Neural cell (in vitro differentiated cells): ENCODE measurements at regions not wholly inside any gene's neighbourhood (a gene's known extent, or its start where the extent isn't known, plus 50 kb on each side); places are given as distances from the start of the nearest gene placed in this dataset.

Experiments
- H2AFZ ChIP-seq: fragments of 200-600, 300-800 bp; sonication (generic), shearing (Covaris generic); 2 replicates; pipeline ENCODE4 v1.6.0; 2014; ENCODE audit warnings: low read depth, mild to moderate bottlenecking, antibody characterized with exemption, low read length, moderate library complexity
- H3F3A ChIP-seq: fragments of 200-600 bp; shearing (Covaris generic); 2 replicates; pipeline ENCODE4 v1.6.1; 2016; ENCODE audit warnings: mild to moderate bottlenecking, moderate library complexity, mixed read lengths, antibody characterized with exemption, low read length; ENCODE audit not compliant: insufficient read depth, poor library complexity, severe bottlenecking
- H3K27ac ChIP-seq: fragments of 200-600, 300-800 bp; sonication (generic), shearing (Covaris generic); 2 replicates; pipeline ENCODE4 v1.5.1; 2014; ENCODE audit warnings: mild to moderate bottlenecking, low read length, moderate library complexity
- H3K27me3 ChIP-seq: fragments of 300-800, 200-600 bp; sonication (generic), shearing (Covaris generic); 2 replicates; pipeline ENCODE4 v1.6.0; 2014; ENCODE audit warnings: mild to moderate bottlenecking, low read depth, low read length, moderate library complexity; ENCODE audit not compliant: insufficient read depth
- H3K36me3 ChIP-seq: fragments of 300-800, 200-600 bp; sonication (generic), shearing (Covaris generic); 2 replicates; pipeline ENCODE4 v1.5.1; 2014; ENCODE audit warnings: mild to moderate bottlenecking, antibody characterized with exemption, low read length, moderate library complexity; ENCODE audit not compliant: insufficient read depth
- H3K4me2 ChIP-seq: fragments of 300-800, 200-600 bp; sonication (generic), shearing (Covaris generic); 2 replicates; pipeline ENCODE4 v1.6.0; 2014; ENCODE audit warnings: mild to moderate bottlenecking, low read length
- H3K4me3 ChIP-seq: fragments of 300-800, 200-600 bp; sonication (generic), shearing (Covaris generic); 2 replicates; pipeline ENCODE4 v1.5.1; 2014; ENCODE audit warnings: mild to moderate bottlenecking, low read length, moderate library complexity
- H3K79me2 ChIP-seq: fragments of 200-600 bp; shearing (Covaris generic); replicated peaks from 2 replicates; pipeline ENCODE4 v1.6.0; 2014; ENCODE audit warnings: mild to moderate bottlenecking, low read length, moderate library complexity; ENCODE audit not compliant: insufficient read depth
- H3K9ac ChIP-seq: fragments of 300-800, 200-600 bp; sonication (generic), shearing (Covaris generic); 2 replicates; pipeline ENCODE4 v1.6.1; 2016; ENCODE audit warnings: mild to moderate bottlenecking, low read length, mixed read lengths
- H3K9me2 ChIP-seq: fragments of 200-600 bp; shearing (Covaris generic); 2 replicates; pipeline ENCODE4 v1.6.1; 2016; ENCODE audit warnings: mild to moderate bottlenecking, low read length, mixed read lengths; ENCODE audit not compliant: insufficient read depth
- H3K9me3 ChIP-seq: fragments of 200-600, 300-800 bp; sonication (generic), shearing (Covaris generic); 2 replicates; pipeline ENCODE4 v1.6.1; 2016; ENCODE audit warnings: mild to moderate bottlenecking, mixed run types, low read length, moderate library complexity, mixed read lengths
- H4K20me1 ChIP-seq: fragments of 200-600 bp; shearing (Covaris generic); 2 replicates; pipeline ENCODE4 v1.6.1; 2016; ENCODE audit warnings: mild to moderate bottlenecking, mixed run types; ENCODE audit not compliant: insufficient read depth
- EP300 ChIP-seq: fragments of 450-650 bp; conservative IDR thresholded peaks from 2 replicates; pipeline ENCODE4 v1.6.1; 2014; ENCODE audit warnings: antibody characterized with exemption, mild to moderate bottlenecking, moderate library complexity; ENCODE audit not compliant: poor library complexity, severe bottlenecking
- EZH2 ChIP-seq: fragments of 200-600, 300-800 bp; shearing (Covaris generic), sonication (generic); IDR thresholded peaks from 2 replicates; pipeline ENCODE4 v1.6.1; 2014; ENCODE audit warnings: antibody characterized with exemption, low read length, borderline replicate concordance, mild to moderate bottlenecking; ENCODE audit not compliant: insufficient read depth, poor library complexity, severe bottlenecking
- MXI1 ChIP-seq: fragments of 450-650 bp; conservative IDR thresholded peaks from 2 replicates; pipeline ENCODE4 v1.6.1; 2014; ENCODE audit warnings: antibody characterized with exemption, mild to moderate bottlenecking; ENCODE audit not compliant: poor library complexity, severe bottlenecking
- POLR2AphosphoS5 ChIP-seq: IDR thresholded peaks from 2 replicates; pipeline ENCODE4 v1.6.1; 2012
- RAD21 ChIP-seq: fragments of 450-650 bp; conservative IDR thresholded peaks from 2 replicates; pipeline ENCODE4 v1.6.1; 2014; ENCODE audit warnings: antibody characterized with exemption, mild to moderate bottlenecking, moderate library complexity
- SMC3 ChIP-seq: fragments of 450-650 bp; conservative IDR thresholded peaks from 2 replicates; pipeline ENCODE4 v1.6.1; 2014; ENCODE audit warnings: antibody characterized with exemption, mild to moderate bottlenecking, moderate library complexity; ENCODE audit not compliant: poor library complexity
- TAF1 ChIP-seq: IDR thresholded peaks from 2 replicates; pipeline ENCODE4 v1.6.1; 2012; ENCODE audit warnings: low read depth
- TF ChIP-seq, protein P1 (sequence below): fragments of 450-650 bp; IDR thresholded peaks from 2 replicates; pipeline ENCODE4 v1.5.1; 2014; ENCODE audit warnings: antibody characterized with exemption, mild to moderate bottlenecking, moderate library complexity; ENCODE audit not compliant: poor library complexity, severe bottlenecking
- TF ChIP-seq, protein P2 (sequence below): IDR thresholded peaks from 2 replicates; pipeline ENCODE4 v1.6.1; 2012; ENCODE audit warnings: borderline replicate concordance

DNA sequence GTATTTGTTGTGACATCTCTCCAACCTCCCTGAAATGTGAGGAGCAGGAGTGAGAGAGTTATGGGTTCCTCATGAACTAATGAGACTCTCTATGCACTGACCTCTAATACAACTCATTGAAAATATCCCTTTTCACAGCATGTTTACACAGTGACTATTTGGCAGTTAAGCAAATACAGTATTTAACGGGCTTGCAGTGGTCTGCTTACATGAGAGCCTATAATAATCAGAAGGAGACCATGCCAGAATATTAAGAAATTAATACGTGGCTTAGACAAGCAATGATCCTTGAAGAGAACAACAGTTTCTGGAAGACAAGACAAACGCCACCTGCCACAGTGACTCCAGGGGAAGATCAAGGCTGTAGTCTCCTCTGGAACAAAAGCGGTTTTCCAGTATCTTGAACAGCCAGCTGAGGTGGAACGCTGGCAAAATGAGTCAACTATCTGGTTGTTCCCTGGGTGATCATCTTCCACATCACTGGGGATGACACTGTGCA lies 424.5 kb downstream of the DMAC1 start:
- Histone ChIP-seq H2AFZ (no peak overlapping the region), H3K9ac (no peak overlapping the region), H3K9me2 (no peaks in the 10 kb centered on the region), H3K4me3 (no peak overlapping the region), H3K27ac (no peak overlapping the region), H3K27me3 (no peaks in the 10 kb centered on the region), H3K9me3 (no peaks in the 10 kb centered on the region), H3K36me3 (no peaks in the 10 kb centered on the region), H3F3A (no peaks in the 10 kb centered on the region), H4K20me1 (no peaks in the 10 kb centered on the region), H3K79me2 (no peaks in the 10 kb centered on the region), H3K4me2 (no peak overlapping the region)
- TF ChIP-seq, protein P1, sequence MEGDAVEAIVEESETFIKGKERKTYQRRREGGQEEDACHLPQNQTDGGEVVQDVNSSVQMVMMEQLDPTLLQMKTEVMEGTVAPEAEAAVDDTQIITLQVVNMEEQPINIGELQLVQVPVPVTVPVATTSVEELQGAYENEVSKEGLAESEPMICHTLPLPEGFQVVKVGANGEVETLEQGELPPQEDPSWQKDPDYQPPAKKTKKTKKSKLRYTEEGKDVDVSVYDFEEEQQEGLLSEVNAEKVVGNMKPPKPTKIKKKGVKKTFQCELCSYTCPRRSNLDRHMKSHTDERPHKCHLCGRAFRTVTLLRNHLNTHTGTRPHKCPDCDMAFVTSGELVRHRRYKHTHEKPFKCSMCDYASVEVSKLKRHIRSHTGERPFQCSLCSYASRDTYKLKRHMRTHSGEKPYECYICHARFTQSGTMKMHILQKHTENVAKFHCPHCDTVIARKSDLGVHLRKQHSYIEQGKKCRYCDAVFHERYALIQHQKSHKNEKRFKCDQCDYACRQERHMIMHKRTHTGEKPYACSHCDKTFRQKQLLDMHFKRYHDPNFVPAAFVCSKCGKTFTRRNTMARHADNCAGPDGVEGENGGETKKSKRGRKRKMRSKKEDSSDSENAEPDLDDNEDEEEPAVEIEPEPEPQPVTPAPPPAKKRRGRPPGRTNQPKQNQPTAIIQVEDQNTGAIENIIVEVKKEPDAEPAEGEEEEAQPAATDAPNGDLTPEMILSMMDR: no peak
- TF ChIP-seq MXI1 (no peak), RAD21 (no peak), EP300 (no peak), POLR2AphosphoS5 (no peak), SMC3 (no peak), TAF1 (no peak), EZH2 (no peak)
- TF ChIP-seq, protein P2, sequence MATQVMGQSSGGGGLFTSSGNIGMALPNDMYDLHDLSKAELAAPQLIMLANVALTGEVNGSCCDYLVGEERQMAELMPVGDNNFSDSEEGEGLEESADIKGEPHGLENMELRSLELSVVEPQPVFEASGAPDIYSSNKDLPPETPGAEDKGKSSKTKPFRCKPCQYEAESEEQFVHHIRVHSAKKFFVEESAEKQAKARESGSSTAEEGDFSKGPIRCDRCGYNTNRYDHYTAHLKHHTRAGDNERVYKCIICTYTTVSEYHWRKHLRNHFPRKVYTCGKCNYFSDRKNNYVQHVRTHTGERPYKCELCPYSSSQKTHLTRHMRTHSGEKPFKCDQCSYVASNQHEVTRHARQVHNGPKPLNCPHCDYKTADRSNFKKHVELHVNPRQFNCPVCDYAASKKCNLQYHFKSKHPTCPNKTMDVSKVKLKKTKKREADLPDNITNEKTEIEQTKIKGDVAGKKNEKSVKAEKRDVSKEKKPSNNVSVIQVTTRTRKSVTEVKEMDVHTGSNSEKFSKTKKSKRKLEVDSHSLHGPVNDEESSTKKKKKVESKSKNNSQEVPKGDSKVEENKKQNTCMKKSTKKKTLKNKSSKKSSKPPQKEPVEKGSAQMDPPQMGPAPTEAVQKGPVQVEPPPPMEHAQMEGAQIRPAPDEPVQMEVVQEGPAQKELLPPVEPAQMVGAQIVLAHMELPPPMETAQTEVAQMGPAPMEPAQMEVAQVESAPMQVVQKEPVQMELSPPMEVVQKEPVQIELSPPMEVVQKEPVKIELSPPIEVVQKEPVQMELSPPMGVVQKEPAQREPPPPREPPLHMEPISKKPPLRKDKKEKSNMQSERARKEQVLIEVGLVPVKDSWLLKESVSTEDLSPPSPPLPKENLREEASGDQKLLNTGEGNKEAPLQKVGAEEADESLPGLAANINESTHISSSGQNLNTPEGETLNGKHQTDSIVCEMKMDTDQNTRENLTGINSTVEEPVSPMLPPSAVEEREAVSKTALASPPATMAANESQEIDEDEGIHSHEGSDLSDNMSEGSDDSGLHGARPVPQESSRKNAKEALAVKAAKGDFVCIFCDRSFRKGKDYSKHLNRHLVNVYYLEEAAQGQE: no peak

DNA sequence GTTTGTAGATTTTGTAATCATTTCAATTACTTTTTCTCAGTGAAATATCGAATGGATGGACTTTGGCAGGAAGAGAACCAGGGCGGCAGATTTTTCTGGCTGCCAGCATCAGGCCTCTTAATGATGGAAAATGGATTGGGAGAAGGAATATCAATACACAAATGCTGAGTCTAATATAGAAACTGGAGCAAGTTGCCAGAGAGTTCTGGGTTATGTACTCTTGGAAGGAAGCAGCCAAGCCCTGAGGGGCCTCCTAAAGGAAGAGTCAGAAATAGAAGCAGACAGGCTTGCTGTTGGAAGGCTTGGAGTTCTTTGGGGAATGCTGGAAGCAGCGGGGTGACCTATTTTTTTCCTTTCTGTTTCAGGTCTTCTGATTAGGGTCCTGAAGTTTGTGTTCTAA lies 428.6 kb downstream of the DMAC1 start:
- no peak overlapping the region for H3K4me2 ChIP-seq
- H2AFZ ChIP-seq: no peak overlapping the region
- no peak overlapping the region for H3K9ac ChIP-seq
- H3K27me3 ChIP-seq: no peaks in the 10 kb centered on the region
- H3F3A ChIP-seq: no peaks in the 10 kb centered on the region
- TF ChIP-seq SMC3: no peak
- TF ChIP-seq, protein P1: no peak
- TF ChIP-seq, protein P2: no peak
- no peak for TF ChIP-seq TAF1
- no peak for TF ChIP-seq EZH2
- no peak for TF ChIP-seq POLR2AphosphoS5
- no peaks in the 10 kb centered on the region for H3K9me3 ChIP-seq
- no peaks in the 10 kb centered on the region for H3K79me2 ChIP-seq
- H3K27ac ChIP-seq: no peak overlapping the region
- H3K9me2 ChIP-seq: no peaks in the 10 kb centered on the region
- H4K20me1 ChIP-seq: no peaks in the 10 kb centered on the region
- H3K36me3 ChIP-seq: no peaks in the 10 kb centered on the region
- no peak overlapping the region for H3K4me3 ChIP-seq
